ENCODE measurements at regions not wholly inside any gene's neighbourhood (a gene's known extent, or its start where the extent isn't known, plus 50 kb on each side); places are given as distances from the start of the nearest gene placed in this dataset.

DNA sequence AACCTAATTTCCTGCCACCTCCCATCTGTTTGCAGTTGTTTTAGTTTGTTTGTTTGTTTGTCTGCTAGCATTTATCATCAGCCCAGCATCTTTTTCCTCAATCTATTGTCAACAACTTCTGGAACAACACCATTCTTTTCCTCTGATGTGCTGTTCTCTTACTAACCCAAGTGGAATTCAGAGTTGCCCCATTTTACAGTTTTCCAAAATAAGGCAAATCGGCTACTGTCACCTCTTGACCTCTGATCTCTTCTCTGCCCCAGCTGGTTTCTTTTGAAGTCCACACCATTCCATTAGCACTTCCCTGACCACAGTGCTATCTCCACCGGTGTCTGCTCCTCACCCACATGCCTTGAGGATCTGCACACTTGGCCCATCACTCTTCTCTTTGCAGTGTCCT is 102.4 kb downstream of the EFNB2 start:
- DNase-seq: no peak

DNA sequence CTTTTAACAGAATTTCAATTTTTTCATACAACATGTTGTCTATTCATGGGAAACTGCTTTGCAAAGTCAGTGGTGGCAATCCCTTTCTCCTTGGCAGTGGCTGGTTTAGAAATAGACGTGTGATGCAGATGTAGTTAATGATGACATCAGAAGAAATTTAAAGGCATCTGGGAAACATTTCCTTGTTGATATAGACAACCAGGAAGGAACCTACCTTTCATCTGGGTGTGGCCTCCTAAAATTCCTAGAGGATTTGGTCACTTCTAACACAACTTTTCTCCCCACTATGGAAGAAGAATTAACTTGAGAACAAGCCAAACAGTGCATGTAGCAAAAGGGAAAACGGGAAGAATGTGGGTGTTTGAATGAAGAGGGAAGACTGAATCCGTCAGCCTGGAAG is 102.8 kb downstream of the EFNB2 start:
- no peak for DNase-seq

- no peak for DNase-seq
Measured at GRCh38 chr13:106426909-106427308, 108.6 kb downstream of the EFNB2 start.

DNA sequence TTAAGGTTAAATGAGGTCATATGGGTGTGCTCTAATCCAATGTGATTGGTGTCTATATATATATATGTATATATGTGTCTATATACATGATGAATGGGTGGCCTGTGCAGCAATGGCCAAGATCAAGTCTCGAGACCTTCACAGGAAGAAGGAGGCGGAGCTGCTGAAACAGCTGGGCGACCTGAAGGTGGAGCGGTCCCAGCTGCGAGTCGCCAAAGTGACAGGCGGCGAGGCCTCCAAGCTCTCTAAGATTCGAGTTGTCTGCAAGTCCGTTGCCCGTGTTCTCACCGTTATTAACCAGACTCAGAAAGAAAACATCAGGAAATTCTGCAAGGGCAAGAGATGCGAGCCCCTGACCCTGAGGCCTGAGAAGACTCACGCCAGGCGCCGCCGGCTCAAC is 109.8 kb downstream of the EFNB2 start:
- no peak for DNase-seq

GRCh38 chr13:106424805-106425204 is 110.7 kb downstream of the EFNB2 start:
- no peak for DNase-seq

GRCh38 chr13:106423530-106423929 is 111.9 kb downstream of the EFNB2 start:
- DNase-seq: no peak

DNA sequence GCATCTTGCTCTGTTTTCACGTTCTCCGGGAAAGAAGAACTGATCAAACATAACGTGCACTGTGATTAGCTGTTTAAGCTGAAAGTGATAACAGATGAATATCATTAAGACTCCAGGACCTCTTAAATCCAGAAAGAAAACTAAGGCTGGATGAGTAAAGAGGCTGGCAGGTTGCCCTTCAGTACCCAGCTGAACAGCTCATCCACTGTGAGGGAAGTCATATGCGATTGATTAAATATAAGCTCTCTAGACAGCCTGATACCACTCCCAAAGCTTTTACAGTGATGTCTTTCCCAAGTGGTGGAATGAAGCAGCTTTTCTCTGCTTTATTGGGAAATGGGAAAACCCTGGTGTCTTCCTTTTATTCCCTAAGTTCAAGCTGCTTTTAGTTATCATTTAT is 116.9 kb downstream of the EFNB2 start:
- no peak for DNase-seq

GRCh38 chr13:106417467-106418110 is 117.9 kb downstream of the EFNB2 start:
- DNase-seq: no peak

DNA sequence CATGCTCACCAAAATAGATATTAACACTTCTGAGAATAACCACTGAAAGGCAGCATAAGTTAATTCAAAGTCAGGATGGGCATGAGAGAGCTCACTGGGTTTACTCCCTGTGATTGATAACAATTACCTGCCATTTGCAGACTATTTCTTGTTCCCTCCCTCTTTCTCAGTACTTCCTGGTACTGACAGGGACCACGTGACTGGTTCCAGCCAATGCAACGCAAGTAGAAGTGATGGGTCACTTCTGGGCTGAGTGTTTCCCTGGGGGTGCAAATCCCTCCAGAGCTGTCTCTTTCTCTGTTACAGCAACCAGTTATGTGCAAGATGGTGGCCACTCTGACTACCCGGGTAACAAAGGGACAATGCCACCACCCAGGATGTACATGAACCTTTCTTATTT is 118.8 kb downstream of the EFNB2 start:
- no peak for DNase-seq

DNA sequence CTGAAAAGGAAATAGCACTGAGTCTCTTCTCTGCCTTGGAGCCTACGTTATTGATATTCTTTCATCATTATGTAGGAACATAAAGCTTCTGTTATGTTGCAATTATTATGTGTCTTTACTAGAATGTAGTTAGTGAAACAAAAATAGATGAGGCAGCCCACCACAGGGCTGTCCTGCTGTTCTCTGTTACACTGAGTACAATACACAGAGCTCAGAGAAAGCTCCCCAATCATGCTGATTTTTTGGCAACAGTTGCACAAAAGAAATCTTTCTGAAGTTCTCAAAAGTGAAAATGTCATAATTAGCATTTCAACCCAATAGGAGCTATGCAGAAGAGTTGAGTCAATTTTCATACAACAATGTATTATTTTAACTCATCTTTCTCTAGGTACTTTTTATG is 119.5 kb downstream of the EFNB2 start:
- DNase-seq: no peak

DNA sequence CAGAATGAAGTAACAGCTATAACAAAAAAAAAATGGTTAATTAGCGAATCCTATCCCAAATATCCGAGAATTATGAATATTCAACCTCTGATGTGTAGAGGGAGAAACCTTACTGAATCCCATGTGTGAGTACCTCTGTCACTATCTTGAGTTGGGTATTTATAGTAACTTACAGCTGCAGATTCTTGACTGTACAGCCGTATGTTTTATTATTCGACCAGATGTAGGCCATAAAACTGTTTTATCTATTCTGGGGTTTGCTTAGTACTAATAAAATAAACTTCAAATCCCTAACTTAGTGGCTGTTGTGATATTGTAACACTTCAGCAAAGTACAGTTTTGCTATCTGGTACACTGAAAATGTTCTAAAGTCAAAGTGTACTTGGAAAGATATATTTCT is 120.0 kb downstream of the EFNB2 start:
- no peak for DNase-seq

- no peak for DNase-seq
Measured at GRCh38 chr13:106407338-106407737, 128.1 kb downstream of the EFNB2 start.

DNA sequence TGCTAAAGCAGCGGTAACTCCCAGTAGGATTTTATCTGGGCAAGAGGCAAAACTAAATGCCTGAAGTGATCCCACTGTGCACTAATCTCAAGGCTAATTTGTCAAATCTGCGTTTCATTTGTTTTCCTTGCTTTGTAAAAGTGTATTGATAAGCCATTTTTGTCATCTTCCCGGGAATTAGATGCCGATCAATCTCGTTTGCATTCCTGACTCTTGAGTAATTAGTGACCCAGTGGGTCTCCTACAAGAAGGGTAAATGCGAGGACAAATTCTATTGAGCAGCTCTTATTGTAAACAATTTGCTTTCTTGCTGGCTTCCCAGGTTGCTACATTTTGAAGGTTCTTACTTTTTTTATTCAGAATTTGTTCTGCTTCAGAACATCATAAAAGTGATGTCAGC is 129.7 kb downstream of the EFNB2 start:
- DNase-seq: no peak

DNA sequence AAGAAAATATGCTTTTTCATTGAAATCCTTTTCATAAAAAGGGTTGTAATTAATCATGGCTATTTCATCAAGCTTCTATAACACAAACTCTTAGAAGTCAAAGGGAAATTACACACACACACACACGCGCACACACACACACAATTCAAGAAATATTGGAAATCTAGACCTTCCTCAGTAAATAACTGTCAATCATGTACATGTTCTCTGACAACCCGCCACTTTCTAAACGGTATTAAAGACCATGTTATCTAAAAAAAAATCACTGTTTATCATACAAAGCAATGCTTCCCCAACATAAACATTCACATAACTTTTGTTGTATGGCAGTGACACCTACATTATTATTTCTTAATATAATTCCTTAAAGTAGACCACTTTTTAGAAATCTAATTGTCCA is 132.2 kb downstream of the EFNB2 start:
- DNase-seq: no peak

DNA sequence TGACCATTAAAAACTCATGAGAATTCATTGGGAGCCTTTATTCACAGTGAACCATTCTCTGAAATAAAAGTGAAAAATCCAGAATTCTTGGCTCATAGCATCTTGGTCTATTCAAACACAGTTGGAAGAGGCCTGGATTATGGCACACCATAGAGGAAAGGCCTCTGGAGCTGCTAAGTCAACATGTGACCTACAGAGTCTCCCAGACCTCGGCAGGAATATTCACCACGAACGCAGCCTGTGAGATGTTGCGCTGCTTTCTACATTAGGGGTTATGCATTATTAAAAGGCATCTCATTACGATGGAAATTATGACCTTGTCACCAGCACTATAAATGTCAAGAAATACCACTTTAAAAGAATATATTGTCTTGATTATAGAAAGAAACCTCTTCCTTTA is 132.6 kb downstream of the EFNB2 start:
- no peak for DNase-seq

DNA sequence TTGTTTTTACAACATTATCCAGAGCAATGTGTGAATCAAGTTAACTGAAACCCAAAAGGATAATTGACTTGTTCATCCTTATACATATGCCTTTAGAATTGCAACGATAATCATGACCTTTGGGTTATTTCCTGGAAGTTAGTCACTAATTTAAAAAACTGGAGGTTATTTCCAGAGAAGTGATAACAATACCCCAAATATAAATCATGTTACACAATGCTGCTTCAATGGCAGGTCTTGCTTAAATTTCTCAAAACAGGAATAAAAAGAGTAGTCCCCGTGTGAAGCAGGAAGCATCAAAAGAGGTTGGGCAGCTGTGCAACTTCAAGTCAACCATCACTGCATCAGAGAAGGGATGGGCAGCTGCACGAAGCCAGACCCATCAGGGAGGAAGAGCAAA is 134.4 kb downstream of the EFNB2 start:
- DNase-seq: no peak

- no peak for DNase-seq
Measured at GRCh38 chr13:106400289-106400688, 135.2 kb downstream of the EFNB2 start.

DNA sequence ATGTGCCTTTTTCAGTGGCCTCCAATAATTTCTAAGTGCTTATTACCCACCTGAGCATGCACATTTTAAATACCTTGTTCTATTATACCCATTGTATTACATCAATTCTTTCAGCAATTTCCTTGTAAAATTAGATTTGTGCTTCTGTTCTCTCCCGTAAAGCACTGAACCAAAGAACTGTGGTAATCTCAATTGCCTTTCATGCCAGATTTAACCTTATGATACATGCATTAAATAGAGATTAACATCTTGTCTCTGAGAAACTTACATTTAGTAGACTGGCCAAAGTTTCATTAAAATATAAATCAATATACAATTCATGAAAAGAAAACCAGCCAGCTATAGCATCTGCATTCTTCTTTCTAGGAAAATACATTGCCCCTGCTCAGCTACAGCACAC is 137.2 kb downstream of the EFNB2 start:
- no peak for DNase-seq

GRCh38 chr13:106393776-106394175 is 141.7 kb downstream of the EFNB2 start:
- no peak for DNase-seq

- DNase-seq: no peak
Measured at GRCh38 chr13:106391681-106392080, 143.8 kb downstream of the EFNB2 start.

- DNase-seq: no peak
Measured at GRCh38 chr13:106391271-106391670, 144.2 kb downstream of the EFNB2 start.

GRCh38 chr13:106390367-106390766 is 145.1 kb downstream of the EFNB2 start:
- DNase-seq: no peak

GRCh38 chr13:106385654-106386053 is 149.8 kb downstream of the EFNB2 start:
- no peak for DNase-seq

DNA sequence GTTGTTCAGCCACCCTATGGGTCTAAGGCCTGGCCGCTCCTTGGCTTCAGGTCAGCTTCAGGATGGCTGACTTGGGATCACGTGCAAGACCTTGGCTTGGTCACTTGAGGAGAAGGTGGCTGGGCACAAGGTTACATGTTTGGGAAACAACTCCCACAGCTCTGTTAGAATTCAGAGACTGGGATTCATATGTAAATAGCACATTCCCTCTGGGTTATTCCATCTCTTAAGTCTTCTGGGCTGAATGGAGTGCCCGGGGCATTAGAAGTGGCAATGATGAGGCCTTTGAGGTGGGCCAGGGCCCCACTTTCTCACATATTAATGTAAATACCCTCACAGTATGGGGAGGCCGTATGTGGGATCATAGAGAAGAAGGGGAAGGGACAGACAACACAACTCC is 150.9 kb downstream of the EFNB2 start:
- DNase-seq: no peak

GRCh38 chr13:106383791-106384190 is 151.7 kb downstream of the EFNB2 start:
- no peak for DNase-seq

DNA sequence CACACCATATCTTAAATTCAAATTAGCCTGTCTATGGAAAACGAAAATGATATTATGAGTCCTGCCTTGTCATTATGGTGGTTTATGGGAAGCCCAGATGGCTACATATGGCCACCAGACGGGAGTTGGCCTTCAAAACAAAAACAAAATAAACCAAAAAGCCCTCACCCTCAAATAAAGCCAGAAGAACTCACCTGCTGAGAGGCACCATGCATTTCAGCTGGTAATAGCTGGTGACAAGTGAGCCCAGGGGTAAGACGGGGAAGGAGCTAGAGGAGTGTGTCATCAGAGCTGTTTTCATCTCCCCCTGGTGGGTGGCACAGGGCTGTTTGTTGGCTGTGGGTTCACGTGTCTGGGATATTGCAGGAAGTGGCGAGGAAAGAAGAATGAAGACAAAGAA is 152.9 kb downstream of the EFNB2 start:
- DNase-seq: no peak
